T-cell (primary cell): ENCODE measurements at regions not wholly inside any gene's neighbourhood (a gene's known extent, or its start where the extent isn't known, plus 50 kb on each side); places are given as distances from the start of the nearest gene placed in this dataset.
"Not testable (repeated sequence)": the region's sequence is repeated elsewhere in the genome, so short reads cannot be mapped to it uniquely, and the experiment has no call there.

Experiments used
- ATAC-seq, 4 experiments: fragments of 200-7000 bp in 3 of 4; fragments of 150-1000 bp in 1 of 4; cut with Tn5 transposase; replicated peaks in 1 of 4; 1 replicate in 3 of 4; 2 replicates in 1 of 4; pipeline ENCODE4 v1.10.0; 2021; ENCODE audit warnings: moderate library complexity in 3 of 4, mild to moderate bottlenecking in 2 of 4, moderate number of reproducible peaks in 1 of 4
- CTCF ChIA-PET, 2 donors: fragments of 300-600 bp; sonication (Branson Sonifier 250); formaldehyde crosslinking; loops; one replicate each; lab custom pipeline; 2022; ENCODE audit warnings: antibody characterized with exemption in 2 of 2; lab: Charles Lee
- POLR2A ChIA-PET, 2 donors: fragments of 300-600 bp; sonication (Branson Sonifier 250); formaldehyde crosslinking; loops; one replicate each; lab custom pipeline; 2022; ENCODE audit warnings: antibody characterized with exemption in 2 of 2; lab: Charles Lee
- DNase-seq, 35 experiments: peaks; one replicate each; pipeline versions ENCODE4 v3.0.0 to v3.0.0-alpha.2; 2013 to 2023
- H3K27ac ChIP-seq: one replicate; pipeline ENCODE4 v1.5.1; 2013; ENCODE audit warnings: low read length
- H3K27me3 ChIP-seq, 2 experiments: replicated peaks in 1 of 2; 1 replicate in 1 of 2; 2 replicates in 1 of 2; pipeline versions ENCODE4 v1.6.1 to v1.7.0; 2013; ENCODE audit warnings: low read length in 1 of 2, mixed read lengths in 1 of 2; ENCODE audit not compliant: control insufficient read depth in 2 of 2, insufficient read depth in 2 of 2; ENCODE audit errors: extremely low read depth in 1 of 2
- H3K36me3 ChIP-seq, 2 donors: 1 replicate in 1 of 2; 2 replicates in 1 of 2; pipeline versions ENCODE4 v1.6.1 to v1.7.0; 2013; ENCODE audit warnings: low read length in 1 of 2; ENCODE audit not compliant: control insufficient read depth in 2 of 2, insufficient read depth in 1 of 2; ENCODE audit errors: extremely low read depth in 1 of 2
- H3K4me1 ChIP-seq, 2 experiments: 1 replicate in 1 of 2; 2 replicates in 1 of 2; pipeline versions ENCODE4 v1.6.1 to v1.7.0; 2013; ENCODE audit warnings: low read length in 2 of 2, mixed read lengths in 1 of 2; ENCODE audit not compliant: insufficient read depth in 2 of 2, control insufficient read depth in 1 of 2; ENCODE audit errors: extremely low read depth in 1 of 2
- H3K4me3 ChIP-seq, 2 donors: 1 replicate in 1 of 2; 2 replicates in 1 of 2; pipeline versions ENCODE4 v1.5.1 to v1.7.0; 2013; ENCODE audit warnings: mild to moderate bottlenecking in 2 of 2, low read length in 1 of 2, moderate library complexity in 1 of 2; ENCODE audit not compliant: control insufficient read depth in 1 of 2; ENCODE audit errors: extremely low read depth in 1 of 2
- H3K9me3 ChIP-seq: 2 replicates; pipeline ENCODE4 v1.7.0; 2013
- H3K27ac Mint-ChIP-seq, 2 donors: one replicate each; pipeline ENCODE4 v1.8.0; 2020 to 2021; ENCODE audit warnings: mild to moderate bottlenecking in 2 of 2, mixed read lengths in 2 of 2
- H3K27me3 Mint-ChIP-seq, 2 donors: one replicate each; pipeline ENCODE4 v1.8.0; 2021 to 2022; ENCODE audit warnings: mixed read lengths in 2 of 2
- H3K36me3 Mint-ChIP-seq: one replicate; pipeline ENCODE4 v1.8.0; 2021; ENCODE audit warnings: mixed read lengths
- H3K4me1 Mint-ChIP-seq, 3 donors: one replicate each; pipeline ENCODE4 v1.8.0; 2020 to 2022; ENCODE audit warnings: mixed read lengths in 3 of 3, mild to moderate bottlenecking in 1 of 3
- H3K4me3 Mint-ChIP-seq, 3 donors: one replicate each; pipeline ENCODE4 v1.8.0; 2020 to 2022; ENCODE audit warnings: mild to moderate bottlenecking in 3 of 3, mixed read lengths in 3 of 3, moderate library complexity in 3 of 3
- H3K9me3 Mint-ChIP-seq, 3 donors: one replicate each; pipeline ENCODE4 v1.8.0; 2020 to 2022; ENCODE audit warnings: mixed read lengths in 3 of 3
- WGBS: methylation state at CpG from one replicate; pipeline ENCODE4 v1.1.5; 2013; ENCODE audit warnings: missing lambda C conversion rate; ENCODE audit not compliant: insufficient coverage; 5-methylcytosine and 5-hydroxymethylcytosine counted together

DNA sequence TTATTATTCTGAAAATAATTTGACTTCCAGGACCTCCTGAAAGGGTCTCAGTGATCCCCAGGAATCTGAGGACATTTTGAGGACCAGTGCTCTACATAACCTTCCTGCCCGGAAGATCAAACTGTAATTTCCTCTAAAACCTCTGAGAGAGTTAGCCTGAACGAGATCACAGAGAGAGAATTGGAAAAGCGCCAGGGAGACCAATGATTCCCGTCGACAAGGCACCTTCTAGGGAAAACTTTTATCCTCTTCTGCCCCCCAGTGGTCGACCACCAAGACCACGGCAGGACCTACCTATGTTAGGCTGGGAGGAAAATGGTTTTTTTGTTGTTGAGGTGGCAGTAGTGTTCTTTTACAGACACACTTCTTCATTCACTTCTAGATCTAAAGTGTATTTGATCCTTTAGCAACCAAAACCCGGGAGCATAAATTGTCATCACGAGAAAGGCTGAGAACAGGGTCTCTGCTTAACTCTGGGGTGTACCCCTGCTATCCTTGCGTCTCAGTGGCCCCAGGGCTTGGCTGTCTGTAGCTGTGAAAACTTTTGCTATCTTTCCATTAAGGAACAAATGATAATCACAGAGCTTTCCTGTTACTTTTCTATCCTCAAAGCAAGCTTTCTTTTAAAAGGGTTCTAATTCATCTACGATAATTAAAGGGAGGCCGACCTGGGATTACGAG is 62.9 kb upstream of the NID2 start:
- H3K4me1 ChIP-seq: peaks cover 2 to 7% of the 10 kb centered on the region in 2 experiments
- WGBS: 60% methylated on average over 7 of the region's 13 CpGs
- Mint-ChIP-seq H3K27ac (no peak overlapping the region), H3K36me3 (peaks cover 6% of the 10 kb centered on the region), H3K4me1 (peaks cover 8 to 13% (median 10%) of the 10 kb centered on the region in 3 donors), H3K27me3 (peaks cover 4% of the 10 kb centered on the region in 2 donors), H3K9me3 (peaks cover 8 to 14% (median 13%) of the 10 kb centered on the region in 3 donors), H3K4me3 (no peak overlapping the region)
- POLR2A ChIA-PET: no interaction called here
- H3K9me3 ChIP-seq: peaks cover 2% of the 10 kb centered on the region
- H3K4me3 ChIP-seq: no peak overlapping the region
- H3K27me3 ChIP-seq: peaks cover 0 to 7% of the 10 kb centered on the region in 2 experiments
- DNase-seq (peak in 20 of 35 experiments; percentile 3 to 65 (median 16)), ATAC-seq (peak in 3 of 4 experiments; percentile 32 to 51 (median 38))
- no peaks in the 10 kb centered on the region for H3K36me3 ChIP-seq
- CTCF ChIA-PET: interaction anchor here in 1 of 2 donors (0.6 kb wide), 1 partner anchor 237 kb away, joined by 3 read pairs; no protein-coding TSS in a partner anchor
- H3K27ac ChIP-seq: no peak overlapping the region

DNA sequence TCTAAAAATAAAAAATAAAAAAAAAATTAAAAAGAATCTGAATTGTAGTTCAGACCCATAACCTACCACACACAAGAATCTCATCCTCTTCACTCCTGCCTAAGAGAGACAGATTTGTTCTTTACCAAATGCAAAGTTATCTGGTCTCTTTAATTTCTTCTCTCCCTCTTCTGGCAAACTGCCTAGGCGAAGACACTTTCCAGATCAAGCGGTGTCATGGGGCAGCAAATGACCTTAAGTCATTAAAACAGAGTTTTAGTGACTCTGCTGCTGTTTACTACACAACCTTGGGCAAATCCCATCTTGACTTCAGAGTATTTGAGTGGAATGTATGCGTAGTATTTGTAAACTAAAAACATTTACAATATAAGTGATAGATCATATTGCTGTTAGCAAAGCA is 60.9 kb upstream of the NID2 start:
- no peak overlapping the region for H3K4me3 ChIP-seq
- Mint-ChIP-seq H3K36me3 (peaks cover 3% of the 10 kb centered on the region), H3K4me1 (peaks cover 24 to 28% (median 24%) of the 10 kb centered on the region in 3 donors), H3K27ac (no peak overlapping the region), H3K9me3 (peaks cover 0 to 3% (median 2%) of the 10 kb centered on the region in 3 donors), H3K4me3 (no peak overlapping the region), H3K27me3 (peaks cover 4% of the 10 kb centered on the region in 2 donors)
- peaks cover 2 to 18% of the 10 kb centered on the region in 2 experiments for H3K4me1 ChIP-seq
- ATAC-seq (no peak), DNase-seq (no peak)
- no CpG with 5 or more reads among the region's 3 CpGs for WGBS
- H3K36me3 ChIP-seq: no peaks in the 10 kb centered on the region
- ChIA-PET POLR2A (no interaction called here), CTCF (no interaction called here)
- H3K9me3 ChIP-seq: peaks cover 2% of the 10 kb centered on the region
- no peak overlapping the region for H3K27ac ChIP-seq
- H3K27me3 ChIP-seq: peaks cover 0 to 7% of the 10 kb centered on the region in 2 experiments

DNA sequence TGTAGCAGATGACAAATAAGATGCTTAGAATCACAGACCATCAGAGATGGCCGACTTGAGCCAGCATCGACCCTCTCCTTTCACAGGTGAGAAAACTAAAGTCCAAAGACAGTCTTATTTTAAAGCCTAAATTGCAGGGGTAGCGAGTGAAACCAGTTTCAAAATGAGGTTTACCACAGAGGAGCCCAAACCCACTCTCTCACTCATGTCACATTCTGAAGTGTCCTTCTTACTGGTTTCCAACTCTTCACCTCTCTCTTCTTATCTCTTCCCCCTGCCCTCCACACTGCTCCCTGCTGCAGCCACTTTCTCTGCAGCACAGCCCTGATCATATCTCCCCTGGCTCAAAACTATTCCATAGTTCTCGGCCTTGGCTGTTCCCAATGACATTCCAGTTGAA is 57.0 kb upstream of the NID2 start:
- WGBS: 61% methylated on average over 4 of the region's 4 CpGs
- CTCF ChIA-PET: no interaction called here
- H3K9me3 ChIP-seq: no peaks in the 10 kb centered on the region
- Mint-ChIP-seq H3K4me3 (peak overlapping the region in 1 of 3 donors; percentile 34), H3K4me1 (peaks cover 16 to 20% (median 17%) of the 10 kb centered on the region in 3 donors), H3K9me3 (no peaks in the 10 kb centered on the region), H3K27ac (no peak overlapping the region), H3K27me3 (peaks cover 4% of the 10 kb centered on the region in 2 donors), H3K36me3 (peaks cover 3% of the 10 kb centered on the region)
- H3K36me3 ChIP-seq: no peaks in the 10 kb centered on the region
- peaks cover 0 to 7% of the 10 kb centered on the region in 2 experiments for H3K27me3 ChIP-seq
- peaks cover 0 to 11% of the 10 kb centered on the region in 2 experiments for H3K4me1 ChIP-seq
- no peak overlapping the region for H3K4me3 ChIP-seq
- DNase-seq (peak in 2 of 35 experiments; percentile 4 to 9), ATAC-seq (no peak)
- H3K27ac ChIP-seq: no peak overlapping the region
- POLR2A ChIA-PET: no interaction called here

DNA sequence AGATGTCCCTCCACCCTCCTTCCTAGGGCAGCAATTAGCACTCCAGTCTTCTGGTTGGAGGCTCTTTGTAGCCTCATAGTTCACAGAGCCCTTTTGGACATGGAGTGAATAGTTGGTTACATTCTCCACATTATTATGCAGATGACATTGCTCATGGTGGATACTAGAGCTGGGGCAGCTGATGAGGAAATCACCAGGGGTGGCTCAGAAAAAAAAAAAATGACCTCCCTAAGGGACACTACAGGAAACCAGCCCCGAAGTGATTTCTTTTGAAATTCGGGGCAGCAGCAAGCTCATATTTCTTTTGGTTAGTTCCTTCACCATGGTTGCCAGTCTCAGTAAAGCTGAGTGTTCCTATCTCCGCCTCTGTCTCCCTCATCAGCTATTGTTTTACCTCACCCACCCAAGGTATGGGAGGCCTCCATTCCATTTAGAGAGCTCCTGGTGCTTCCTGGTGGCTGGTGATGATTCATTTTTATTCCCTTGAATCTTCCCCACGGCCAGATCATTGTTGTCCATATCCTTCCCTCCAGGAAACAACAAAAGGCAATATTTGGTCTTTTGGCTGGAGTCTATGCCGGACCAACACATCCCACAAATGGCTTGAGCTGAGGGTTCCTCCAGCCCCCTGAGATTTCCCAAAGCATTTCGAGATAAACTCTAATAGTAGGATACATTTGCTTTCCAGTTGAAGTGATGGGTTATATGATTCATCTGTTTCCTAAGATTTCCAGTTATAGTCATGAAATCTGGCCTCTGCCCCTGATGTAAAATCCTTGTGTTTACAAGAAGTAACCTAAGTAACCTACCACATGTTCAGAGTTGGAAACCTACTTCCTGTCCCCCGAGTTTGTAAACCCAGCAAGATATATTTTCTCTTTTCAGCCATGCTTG is 56.2 kb upstream of the NID2 start:
- Histone ChIP-seq H3K4me1 (peaks cover 0 to 11% of the 10 kb centered on the region in 2 experiments), H3K9me3 (no peaks in the 10 kb centered on the region), H3K4me3 (no peak overlapping the region), H3K27ac (no peak overlapping the region), H3K27me3 (peaks cover 0 to 7% of the 10 kb centered on the region in 2 experiments), H3K36me3 (no peaks in the 10 kb centered on the region)
- Mint-ChIP-seq H3K4me3 (no peak overlapping the region), H3K27ac (no peak overlapping the region), H3K27me3 (peaks cover 4% of the 10 kb centered on the region in 2 donors), H3K4me1 (peaks cover 16 to 20% (median 17%) of the 10 kb centered on the region in 3 donors), H3K9me3 (no peaks in the 10 kb centered on the region), H3K36me3 (peaks cover 3% of the 10 kb centered on the region)
- CTCF ChIA-PET: no interaction called here
- peak in 1 of 35 experiments; percentile 27 for DNase-seq
- peak in 1 of 4 experiments; percentile 42 for ATAC-seq
- POLR2A ChIA-PET: interaction anchor here in 1 of 2 donors (0.6 kb wide), 1 partner anchor 630 kb away, joined by 5 read pairs; no protein-coding TSS in a partner anchor
- WGBS: no CpG with 5 or more reads among the region's 7 CpGs

DNA sequence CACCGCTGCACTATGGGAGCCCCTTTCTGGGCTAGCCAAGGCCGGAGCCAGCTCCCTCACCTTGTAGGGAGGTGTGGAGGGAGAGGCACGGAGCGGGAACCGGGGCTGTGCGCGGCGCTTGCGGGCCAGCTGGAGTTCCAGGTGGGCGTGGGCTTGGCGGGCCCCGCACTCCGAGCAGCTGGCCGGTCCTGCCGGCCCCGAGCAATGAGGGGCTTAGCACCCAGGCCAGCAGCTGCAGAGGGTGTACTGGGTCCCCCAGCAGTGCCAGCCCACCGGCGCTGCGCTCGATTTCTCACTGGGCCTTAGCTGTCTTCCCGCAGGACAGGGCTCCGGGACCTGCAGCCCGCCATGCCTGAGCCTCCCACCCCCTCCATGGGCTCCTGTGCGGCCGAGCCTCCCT is 53.3 kb upstream of the NID2 start:
- H3K9me3 Mint-ChIP-seq, H3K9me3 ChIP-seq, POLR2A ChIA-PET, H3K36me3 ChIP-seq, H3K36me3 Mint-ChIP-seq, H3K27ac Mint-ChIP-seq, H3K4me3 ChIP-seq, H3K27me3 Mint-ChIP-seq, H3K4me3 Mint-ChIP-seq, DNase-seq, ATAC-seq, H3K27ac ChIP-seq, H3K27me3 ChIP-seq: not testable (repeated sequence)
- peaks cover 14 to 16% (median 15%) of the 10 kb centered on the region in 3 donors for H3K4me1 Mint-ChIP-seq
- WGBS: 99% methylated on average over 20 of the region's 25 CpGs
- CTCF ChIA-PET: interaction anchor here in 1 of 2 donors (0.7 kb wide), 1 partner anchor 170 kb away, joined by 3 read pairs; no protein-coding TSS in a partner anchor
- H3K4me1 ChIP-seq: peaks cover 0 to 11% of the 10 kb centered on the region in 2 experiments

DNA sequence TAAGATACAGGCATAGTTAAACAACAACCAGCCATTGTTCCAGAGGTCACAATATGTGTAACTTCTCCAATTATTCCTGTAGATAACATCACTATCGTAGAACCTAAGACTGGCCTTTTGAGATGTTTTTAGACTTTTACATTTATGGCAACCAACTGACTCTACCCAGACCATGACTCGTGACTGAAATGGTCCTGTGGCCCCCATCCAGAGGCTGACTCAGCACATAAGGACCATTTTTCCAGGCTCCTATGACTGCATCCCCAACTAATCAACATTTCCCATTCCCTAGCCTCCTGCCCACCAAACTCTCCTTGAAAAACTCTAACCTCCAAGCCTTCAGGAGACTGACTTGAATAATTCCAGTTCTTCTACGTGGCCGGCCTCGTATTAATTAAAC is 52.6 kb upstream of the NID2 start:
- Mint-ChIP-seq H3K36me3 (no peaks in the 10 kb centered on the region), H3K4me1 (peaks cover 13 to 16% (median 15%) of the 10 kb centered on the region in 3 donors), H3K4me3 (no peak overlapping the region), H3K27me3 (peaks cover 0 to 2% of the 10 kb centered on the region in 2 donors), H3K27ac (no peak overlapping the region), H3K9me3 (no peaks in the 10 kb centered on the region)
- Histone ChIP-seq H3K4me3 (no peak overlapping the region), H3K4me1 (peaks cover 0 to 11% of the 10 kb centered on the region in 2 experiments), H3K27me3 (no peaks in the 10 kb centered on the region), H3K9me3 (no peaks in the 10 kb centered on the region), H3K27ac (no peak overlapping the region), H3K36me3 (no peaks in the 10 kb centered on the region)
- no peak for ATAC-seq
- 88% methylated on average over 2 of the region's 5 CpGs for WGBS
- no peak for DNase-seq
- ChIA-PET CTCF (no interaction called here), POLR2A (no interaction called here)
